ENCODE measurements at regions not wholly inside any gene's neighbourhood (a gene's known extent, or its start where the extent isn't known, plus 50 kb on each side); places are given as distances from the start of the nearest gene placed in this dataset.

- DNase-seq (ENCODE audit: low read depth), result no peak
Observed at GRCh38 chr5:165502893-165503691, 1997.7 kb downstream of the MAT2B start.

DNA sequence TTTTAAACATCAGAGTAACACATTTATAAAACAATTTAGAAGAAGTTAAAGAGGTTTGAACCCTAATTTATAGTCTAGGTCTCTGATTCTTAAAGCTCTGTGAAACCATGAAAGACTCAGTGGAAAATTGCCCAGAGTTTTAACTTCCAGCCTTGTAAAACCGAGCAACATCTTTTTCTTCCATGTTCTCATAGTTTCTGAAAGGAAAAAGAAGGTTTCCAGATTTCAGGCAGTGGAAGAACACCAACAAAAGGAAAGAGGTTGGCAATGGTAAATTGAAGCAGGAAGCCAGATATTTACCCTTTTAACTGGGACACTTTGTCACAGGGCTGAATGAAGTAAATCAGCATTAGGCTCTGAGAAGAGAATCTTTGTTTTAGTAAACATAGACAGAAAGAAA, 1999.3 kb downstream of the MAT2B start:
- no peak for DNase-seq (ENCODE audit: low read depth)

DNA sequence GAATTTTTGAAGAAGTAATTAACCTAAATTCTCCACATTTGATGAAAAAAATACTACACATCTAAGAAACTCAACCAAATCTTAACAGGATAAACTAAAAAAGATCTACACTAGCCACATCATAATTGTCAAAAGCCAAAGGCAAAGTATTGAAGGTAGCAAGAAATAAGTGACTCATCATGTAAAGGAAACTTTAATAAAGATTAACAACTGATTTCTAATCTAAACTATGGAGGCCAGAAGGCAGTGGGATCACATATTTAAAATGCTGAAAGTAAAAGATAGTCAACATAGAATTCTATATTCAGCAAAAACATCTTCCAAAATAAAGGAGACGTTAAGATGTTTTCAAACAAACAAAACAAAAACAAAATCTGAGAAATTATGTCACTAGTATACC, 2002.9 kb downstream of the MAT2B start:
- DNase-seq (ENCODE audit: low read depth), result no peak

GRCh38 chr5:165508861-165509260, 2003.4 kb downstream of the MAT2B start:
- DNase-seq (ENCODE audit: low read depth), result no peak

DNA sequence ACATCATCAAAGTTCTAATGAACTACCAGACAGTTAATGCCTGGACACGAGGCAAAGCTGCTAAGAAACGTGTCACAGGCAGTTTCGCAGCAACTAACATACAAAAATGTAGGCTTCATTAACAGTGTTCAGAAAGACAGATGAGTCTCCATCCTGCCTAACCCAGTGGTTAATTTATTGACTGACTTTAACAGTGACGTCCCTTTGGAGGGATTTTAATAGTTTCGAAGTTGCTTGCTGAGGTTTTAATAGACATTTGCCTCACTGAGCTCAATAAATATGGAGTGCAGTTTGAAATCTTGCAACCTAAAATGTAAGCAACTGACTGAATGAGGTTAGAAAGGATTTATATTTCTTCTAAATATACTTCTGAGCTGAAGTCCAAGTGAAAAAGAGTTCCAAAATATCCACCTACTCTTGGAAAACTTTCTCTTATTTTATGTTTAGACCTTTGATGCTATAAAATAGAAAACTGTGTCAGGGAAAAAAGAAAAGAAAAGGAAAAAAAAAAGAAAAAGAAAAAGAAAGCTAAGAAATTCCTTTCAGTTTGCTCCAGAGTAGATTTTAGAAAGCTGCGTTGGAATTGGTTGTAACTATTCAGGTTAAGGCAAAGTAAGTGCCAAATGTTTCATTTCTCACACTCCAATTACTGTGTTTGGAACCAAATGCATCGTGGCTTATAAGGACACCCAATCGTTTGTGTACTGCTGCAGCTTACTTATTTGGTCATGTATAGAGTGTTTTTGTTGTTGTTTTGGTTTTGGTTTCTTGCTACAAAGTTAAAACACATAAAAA, 2016.6 kb downstream of the MAT2B start:
- no peak for DNase-seq (ENCODE audit: low read depth)

DNA sequence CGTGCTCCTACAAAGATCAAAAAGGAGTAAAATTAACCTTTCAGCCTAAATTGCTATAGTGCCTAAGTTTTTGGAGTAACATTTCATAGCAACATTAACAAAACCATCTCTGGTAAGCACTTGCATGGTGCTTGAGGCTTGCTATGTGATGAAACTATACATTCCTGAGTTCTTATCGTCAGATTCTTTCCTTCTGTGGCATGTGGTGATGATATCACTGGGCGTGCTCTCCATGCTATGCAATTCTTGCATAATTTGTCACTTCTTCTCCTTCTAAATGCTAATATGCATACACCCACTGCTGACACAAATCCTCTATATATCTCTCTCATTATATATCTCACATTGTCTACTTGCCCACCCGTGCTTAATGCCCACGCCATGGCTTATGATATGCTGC, 2019.9 kb downstream of the MAT2B start:
- DNase-seq (ENCODE audit: low read depth), result no peak

DNA sequence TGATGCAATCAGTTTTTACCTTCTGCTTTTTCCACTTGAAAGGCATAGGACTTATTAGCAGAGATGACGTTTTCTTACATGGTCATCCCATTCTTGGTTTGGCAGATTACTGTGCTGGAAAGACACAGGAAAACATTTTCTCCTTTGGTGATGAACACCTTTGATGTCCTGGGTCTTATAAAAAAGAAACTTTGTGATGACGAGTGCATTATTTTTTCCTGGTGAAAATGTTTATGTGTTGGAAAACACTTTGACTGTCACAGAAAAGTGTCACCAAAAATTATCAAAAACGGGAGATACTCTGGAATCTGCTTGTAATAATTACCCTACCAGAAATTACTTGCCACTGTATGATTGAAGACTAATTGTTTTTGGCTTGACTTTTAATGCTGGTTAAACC, 2020.9 kb downstream of the MAT2B start:
- no peak for DNase-seq (ENCODE audit: low read depth)

- no peak for DNase-seq (ENCODE audit: low read depth)
Observed at GRCh38 chr5:165527577-165527976, 2022.2 kb downstream of the MAT2B start.

DNA sequence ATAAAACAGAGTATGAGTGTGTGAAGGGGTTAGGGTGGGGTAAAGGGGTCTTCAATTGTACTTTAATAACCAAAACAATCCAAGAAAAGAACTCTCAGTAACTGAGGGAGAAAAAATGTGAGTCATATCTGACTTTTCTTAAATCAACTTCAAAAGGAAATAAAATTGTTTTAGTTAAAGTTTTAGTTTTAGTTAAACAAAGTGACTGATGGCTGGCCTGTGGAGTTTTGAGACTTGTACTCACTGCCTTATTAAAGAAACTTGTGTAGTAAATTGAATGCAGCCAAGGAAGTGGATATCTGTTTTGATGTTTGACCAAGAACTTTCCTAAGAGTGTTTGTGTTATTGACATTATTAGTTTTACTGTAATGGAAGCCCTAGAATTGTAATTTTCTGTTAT, 2032.6 kb downstream of the MAT2B start:
- DNase-seq (ENCODE audit: low read depth), result no peak

- no peak for DNase-seq (ENCODE audit: low read depth)
Observed at GRCh38 chr5:165559645-165560044, 2054.2 kb downstream of the MAT2B start.

GRCh38 chr5:165560648-165561047, 2055.2 kb downstream of the MAT2B start:
- no peak for DNase-seq (ENCODE audit: low read depth)

- no peak for DNase-seq (ENCODE audit: low read depth)
Observed at GRCh38 chr5:165565911-165566310, 2060.5 kb downstream of the MAT2B start.

GRCh38 chr5:165569551-165569950, 2064.1 kb downstream of the MAT2B start:
- no peak for DNase-seq (ENCODE audit: low read depth)

GRCh38 chr5:165573445-165573844, 2068.0 kb downstream of the MAT2B start:
- DNase-seq (ENCODE audit: low read depth), result no peak

DNA sequence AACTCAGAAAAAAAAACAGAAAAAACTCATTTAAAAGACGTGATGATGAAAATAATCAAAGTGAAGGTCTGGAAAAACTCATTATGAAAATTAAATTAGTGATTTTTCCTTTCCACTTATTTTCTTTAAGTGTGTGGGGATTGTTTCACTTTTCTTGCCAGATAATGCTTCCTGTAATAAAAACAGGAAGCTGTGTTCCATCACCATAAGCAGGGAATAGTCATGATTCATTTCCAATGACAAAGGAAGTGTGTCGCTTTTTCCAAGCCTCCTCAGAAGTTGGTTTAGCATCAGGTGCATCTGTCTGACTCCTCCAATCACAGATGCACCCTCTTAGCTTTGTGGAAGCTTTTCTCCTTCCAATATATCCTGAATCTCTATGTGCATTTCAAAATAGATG, 2068.7 kb downstream of the MAT2B start:
- no peak for DNase-seq (ENCODE audit: low read depth)

DNA sequence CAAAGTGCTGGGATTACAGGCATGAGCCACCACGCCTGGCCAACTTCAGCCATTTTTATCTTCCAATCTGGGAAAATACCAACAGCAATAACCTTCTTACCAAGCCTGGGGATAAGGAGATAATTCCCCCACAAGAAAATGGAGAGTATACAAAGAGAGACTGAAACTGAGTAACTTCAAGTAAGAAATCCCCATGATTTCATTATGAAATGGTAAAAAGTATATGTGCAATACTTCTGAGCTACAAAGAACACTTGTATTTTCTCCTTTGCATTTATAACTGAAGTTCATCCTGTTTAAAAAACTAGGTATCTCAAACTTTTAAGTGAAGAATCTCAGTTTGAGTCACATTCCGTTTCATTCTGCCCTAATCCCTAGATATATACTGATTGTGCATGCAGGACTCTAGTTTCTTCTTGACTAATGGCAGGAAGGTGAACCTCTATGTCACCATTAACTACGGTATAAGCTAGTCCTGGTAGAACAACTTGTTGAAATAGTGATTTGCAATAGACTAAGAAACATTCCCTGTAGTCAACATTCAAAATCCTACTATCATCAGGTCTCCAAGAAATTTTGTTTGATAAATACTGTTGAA, 2071.4 kb downstream of the MAT2B start:
- DNase-seq (ENCODE audit: low read depth), result no peak

DNA sequence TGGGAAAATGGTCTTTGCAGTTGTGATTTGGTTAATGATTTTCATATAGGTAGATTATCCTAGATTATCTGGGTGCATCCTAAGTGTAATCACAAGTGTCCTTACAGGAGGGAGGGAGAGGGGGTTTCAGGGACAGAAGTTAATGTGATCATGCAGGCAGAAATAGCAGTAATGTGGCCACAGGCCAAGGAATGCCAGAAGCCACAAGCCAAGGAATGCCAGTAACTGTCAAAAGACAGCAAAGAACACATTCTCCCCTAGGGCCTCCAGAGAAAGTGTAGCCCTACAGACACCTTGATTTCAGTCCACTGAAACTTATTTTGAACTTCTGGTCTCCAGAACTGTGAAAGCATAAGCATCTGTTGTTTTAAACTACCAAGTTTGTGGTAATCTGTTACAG, 2074.5 kb downstream of the MAT2B start:
- DNase-seq (ENCODE audit: low read depth), result no peak

GRCh38 chr5:165594693-165595092, 2089.3 kb downstream of the MAT2B start:
- DNase-seq (ENCODE audit: low read depth), result no peak

GRCh38 chr5:165602529-165602928, 2097.1 kb downstream of the MAT2B start:
- DNase-seq (ENCODE audit: low read depth), result no peak

DNA sequence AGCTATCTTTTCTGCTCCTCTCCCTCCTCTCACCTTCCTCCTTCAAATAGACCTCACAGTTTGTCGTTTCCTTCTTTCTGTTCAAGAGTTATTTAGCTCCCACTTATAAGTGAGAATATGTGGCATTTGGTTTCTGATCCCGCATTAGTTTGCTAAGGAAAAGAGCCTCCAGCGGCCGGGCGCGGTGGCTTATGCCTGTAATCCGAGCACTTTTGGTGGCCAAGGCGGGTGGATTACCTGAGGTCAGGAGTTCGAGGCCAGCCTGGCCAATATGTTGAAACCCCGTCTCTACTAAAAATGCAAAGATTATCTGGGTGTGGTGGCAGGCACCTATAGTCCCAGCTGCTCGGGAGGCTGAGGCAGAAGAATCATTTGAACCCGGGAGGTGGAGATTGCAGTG, 2101.6 kb downstream of the MAT2B start:
- no peak for DNase-seq (ENCODE audit: low read depth)

- no peak for DNase-seq (ENCODE audit: low read depth)
Observed at GRCh38 chr5:165609871-165610270, 2104.5 kb downstream of the MAT2B start.

GRCh38 chr5:165616490-165617405, 2111.3 kb downstream of the MAT2B start:
- DNase-seq (ENCODE audit: low read depth), result no peak

All from LHCN-M2 (cell line).